GM23338 (cell line): ENCODE measurements at regions not wholly inside any gene's neighbourhood (a gene's known extent, or its start where the extent isn't known, plus 50 kb on each side); places are given as distances from the start of the nearest gene placed in this dataset.

Experiments used
- ATAC-seq: fragments of 200-7000 bp; cut with Tn5 transposase; 3 replicates; pipeline ENCODE4 v1.9.1; 2020
- DNase-seq: peaks from one replicate; pipeline ENCODE4 v3.0.0-alpha.2; 2015; ENCODE audit warnings: low spot score
- H2AFZ ChIP-seq: fragments of 200-600 bp; sonication (generic); 2 replicates; pipeline ENCODE4 v1.8.0; 2016; ENCODE audit warnings: antibody characterized with exemption, mild to moderate bottlenecking, moderate library complexity
- H3F3A ChIP-seq: fragments of 200-600 bp; sonication (generic); replicated peaks from 2 replicates; pipeline ENCODE4 v1.8.0; 2017; ENCODE audit warnings: antibody characterized with exemption, mixed run types, low read depth
- H3K27ac ChIP-seq: fragments of 200-600 bp; sonication (generic); 2 replicates; pipeline ENCODE4 v1.6.1; 2016; ENCODE audit warnings: low read depth
- H3K27me3 ChIP-seq: fragments of 200-600 bp; sonication (generic); 2 replicates; pipeline ENCODE4 v1.8.0; 2016; ENCODE audit warnings: mild to moderate bottlenecking, mixed run types, moderate library complexity; ENCODE audit not compliant: insufficient read depth
- H3K36me3 ChIP-seq: fragments of 200-600 bp; sonication (generic); 2 replicates; pipeline ENCODE4 v1.8.0; 2016; ENCODE audit warnings: mild to moderate bottlenecking; ENCODE audit not compliant: insufficient read depth
- H3K4me1 ChIP-seq: fragments of 200-600 bp; sonication (generic); 2 replicates; pipeline ENCODE4 v1.8.0; 2016; ENCODE audit warnings: mild to moderate bottlenecking, moderate library complexity; ENCODE audit not compliant: insufficient read depth
- H3K4me2 ChIP-seq: fragments of 200-600 bp; sonication (generic); 2 replicates; pipeline ENCODE4 v1.7.1; 2017; ENCODE audit warnings: mixed run types
- H3K4me3 ChIP-seq: fragments of 200-600 bp; sonication (generic); 2 replicates; pipeline ENCODE4 v1.6.1; 2016; ENCODE audit warnings: mixed run types
- H3K79me2 ChIP-seq: fragments of 200-600 bp; sonication (generic); replicated peaks from 2 replicates; pipeline ENCODE4 v1.8.0; 2017; ENCODE audit warnings: mild to moderate bottlenecking; ENCODE audit not compliant: insufficient read depth
- H3K9me2 ChIP-seq: fragments of 200-600 bp; sonication (generic); 2 replicates; pipeline ENCODE4 v1.8.0; 2017; ENCODE audit not compliant: insufficient read depth
- H4K20me1 ChIP-seq: fragments of 200-600 bp; sonication (generic); replicated peaks from 2 replicates; pipeline ENCODE4 v1.8.0; 2017; ENCODE audit warnings: mild to moderate bottlenecking; ENCODE audit not compliant: insufficient read depth
- H3K27ac Mint-ChIP-seq: 2 replicates; pipeline ENCODE4 v1.8.0; 2020; ENCODE audit warnings: inconsistent platforms, mild to moderate bottlenecking, moderate library complexity, mixed read lengths
- H3K27me3 Mint-ChIP-seq: 3 replicates; pipeline ENCODE4 v1.8.0; 2022; ENCODE audit warnings: low read depth, mild to moderate bottlenecking, moderate library complexity, mixed read lengths, inconsistent platforms; ENCODE audit not compliant: insufficient read depth, poor library complexity
- H3K36me3 Mint-ChIP-seq: 3 replicates; pipeline ENCODE4 v1.8.0; 2021; ENCODE audit warnings: low read depth, mild to moderate bottlenecking, inconsistent platforms, moderate library complexity, mixed read lengths
- H3K4me1 Mint-ChIP-seq: 3 replicates; pipeline ENCODE4 v1.8.0; 2020; ENCODE audit warnings: mild to moderate bottlenecking, inconsistent platforms, mixed read lengths
- H3K4me3 Mint-ChIP-seq: 3 replicates; pipeline ENCODE4 v1.8.0; 2021; ENCODE audit warnings: moderate library complexity, mild to moderate bottlenecking, inconsistent platforms, mixed read lengths
- H3K9me3 Mint-ChIP-seq: 3 replicates; pipeline ENCODE4 v1.8.0; 2020; ENCODE audit warnings: moderate library complexity, mild to moderate bottlenecking, inconsistent platforms, mixed read lengths
- CREB1 ChIP-seq: fragments of 250-450 bp; sonication (Bioruptor Pico); IDR thresholded peaks from 2 replicates; pipeline ENCODE4 v1.5.0; 2020; ENCODE audit warnings: low read depth, mild to moderate bottlenecking, moderate library complexity
- CTCF ChIP-seq, 2 experiments: fragments of 200-600 bp in 1 of 2; sonication (generic) in 1 of 2; conservative IDR thresholded peaks; 2 replicates each; pipeline versions ENCODE4 v1.5.1 to v1.6.1; 2016 to 2017; ENCODE audit warnings: antibody characterized with exemption in 2 of 2, low read depth in 2 of 2, mild to moderate bottlenecking in 2 of 2, moderate library complexity in 1 of 2
- ETS1 ChIP-seq: IDR thresholded peaks from 2 replicates; pipeline ENCODE4 v1.6.1; 2016; ENCODE audit warnings: antibody characterized with exemption
- EZH2 ChIP-seq: fragments of 200-600 bp; sonication (generic); IDR thresholded peaks from one replicate; pipeline ENCODE4 v1.8.0; 2017; ENCODE audit warnings: antibody characterized with exemption, mild to moderate bottlenecking, low read depth; ENCODE audit not compliant: unreplicated experiment
- EZH2phosphoT487 ChIP-seq: fragments of 200-600 bp; sonication (generic); IDR thresholded peaks from one replicate; pipeline ENCODE4 v1.8.1; 2018; ENCODE audit warnings: antibody characterized with exemption; ENCODE audit not compliant: unreplicated experiment
- JUNB ChIP-seq: IDR thresholded peaks from one replicate; pipeline ENCODE4 v1.6.1; 2016; ENCODE audit warnings: antibody characterized with exemption; ENCODE audit not compliant: unreplicated experiment
- NANOG ChIP-seq: IDR thresholded peaks from 2 replicates; pipeline ENCODE4 v1.6.1; 2016; ENCODE audit warnings: antibody characterized with exemption, borderline replicate concordance
- POLR2AphosphoS5 ChIP-seq: IDR thresholded peaks from 2 replicates; pipeline ENCODE4 v1.6.1; 2016; ENCODE audit warnings: antibody characterized with exemption, low read depth
- STAT1 ChIP-seq: IDR thresholded peaks from one replicate; pipeline ENCODE4 v1.6.1; 2016; ENCODE audit warnings: antibody characterized with exemption; ENCODE audit not compliant: unreplicated experiment
- ZNF114 ChIP-seq: fragments of 250-450 bp; sonication (Bioruptor Pico); IDR thresholded peaks from 2 replicates; pipeline ENCODE4 v1.5.0; 2020; ENCODE audit warnings: mild to moderate bottlenecking, moderate library complexity
- ZNF331 ChIP-seq: fragments of 250-450 bp; sonication (Bioruptor Pico); IDR thresholded peaks from 2 replicates; pipeline ENCODE4 v1.5.0; 2020; ENCODE audit warnings: low read depth, mild to moderate bottlenecking, moderate library complexity
- ZNF462 ChIP-seq: fragments of 250-450 bp; sonication (Bioruptor Pico); IDR thresholded peaks from 2 replicates; pipeline ENCODE4 v1.5.0; 2020; ENCODE audit warnings: mild to moderate bottlenecking, moderate library complexity
- TF ChIP-seq, protein P1 (sequence below): IDR thresholded peaks from one replicate; pipeline ENCODE4 v1.6.1; 2018; ENCODE audit warnings: antibody characterized with exemption; ENCODE audit not compliant: unreplicated experiment

- H3K27ac Mint-ChIP-seq = no peak overlapping the region
- TF ChIP-seq EZH2phosphoT487 (no peak), ETS1 (no peak), JUNB (no peak), ZNF331 (CRISPR knock-in tag) (no peak), ZNF114 (CRISPR knock-in tag) (no peak), ZNF462 (CRISPR knock-in tag) (no peak), STAT1 (no peak), EZH2 (no peak), CTCF (conservative IDR thresholded peaks at IDR 0.05; ENCODE audit: low read depth in 2 of 2) (no peak), NANOG (no peak), POLR2AphosphoS5 (no peak), CREB1 (no peak)
- TF ChIP-seq, protein P1, sequence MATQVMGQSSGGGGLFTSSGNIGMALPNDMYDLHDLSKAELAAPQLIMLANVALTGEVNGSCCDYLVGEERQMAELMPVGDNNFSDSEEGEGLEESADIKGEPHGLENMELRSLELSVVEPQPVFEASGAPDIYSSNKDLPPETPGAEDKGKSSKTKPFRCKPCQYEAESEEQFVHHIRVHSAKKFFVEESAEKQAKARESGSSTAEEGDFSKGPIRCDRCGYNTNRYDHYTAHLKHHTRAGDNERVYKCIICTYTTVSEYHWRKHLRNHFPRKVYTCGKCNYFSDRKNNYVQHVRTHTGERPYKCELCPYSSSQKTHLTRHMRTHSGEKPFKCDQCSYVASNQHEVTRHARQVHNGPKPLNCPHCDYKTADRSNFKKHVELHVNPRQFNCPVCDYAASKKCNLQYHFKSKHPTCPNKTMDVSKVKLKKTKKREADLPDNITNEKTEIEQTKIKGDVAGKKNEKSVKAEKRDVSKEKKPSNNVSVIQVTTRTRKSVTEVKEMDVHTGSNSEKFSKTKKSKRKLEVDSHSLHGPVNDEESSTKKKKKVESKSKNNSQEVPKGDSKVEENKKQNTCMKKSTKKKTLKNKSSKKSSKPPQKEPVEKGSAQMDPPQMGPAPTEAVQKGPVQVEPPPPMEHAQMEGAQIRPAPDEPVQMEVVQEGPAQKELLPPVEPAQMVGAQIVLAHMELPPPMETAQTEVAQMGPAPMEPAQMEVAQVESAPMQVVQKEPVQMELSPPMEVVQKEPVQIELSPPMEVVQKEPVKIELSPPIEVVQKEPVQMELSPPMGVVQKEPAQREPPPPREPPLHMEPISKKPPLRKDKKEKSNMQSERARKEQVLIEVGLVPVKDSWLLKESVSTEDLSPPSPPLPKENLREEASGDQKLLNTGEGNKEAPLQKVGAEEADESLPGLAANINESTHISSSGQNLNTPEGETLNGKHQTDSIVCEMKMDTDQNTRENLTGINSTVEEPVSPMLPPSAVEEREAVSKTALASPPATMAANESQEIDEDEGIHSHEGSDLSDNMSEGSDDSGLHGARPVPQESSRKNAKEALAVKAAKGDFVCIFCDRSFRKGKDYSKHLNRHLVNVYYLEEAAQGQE = no peak
- Histone ChIP-seq H3K36me3 (no peaks in the 10 kb centered on the region), H3K4me2 (no peak overlapping the region), H3K27me3 (no peaks in the 10 kb centered on the region), H3K9me2 (peaks cover 3% of the 10 kb centered on the region; the same call in 1 of the 2 replicates), H3F3A (no peaks in the 10 kb centered on the region), H3K27ac (no peak overlapping the region), H2AFZ (peak overlapping the region; percentile 52; the same call in 1 of the 2 replicates), H4K20me1 (no peaks in the 10 kb centered on the region), H3K4me3 (no peak overlapping the region), H3K79me2 (no peaks in the 10 kb centered on the region), H3K4me1 (peaks cover 14% of the 10 kb centered on the region)
- ATAC-seq (no peak), DNase-seq (no peak)
- peaks cover 18% of the 10 kb centered on the region for H3K4me1 Mint-ChIP-seq
- peaks cover 3% of the 10 kb centered on the region for H3K27me3 Mint-ChIP-seq
- no peaks in the 10 kb centered on the region for H3K36me3 Mint-ChIP-seq
- no peak overlapping the region for H3K4me3 Mint-ChIP-seq
- no peaks in the 10 kb centered on the region for H3K9me3 Mint-ChIP-seq
These were observed 292.8 kb downstream of the CCDC85A start for GRCh38 chr2:56476509-56477071.
